KOPT-K1 (cell line): ENCODE measurements at regions not wholly inside any gene's neighbourhood (a gene's known extent, or its start where the extent isn't known, plus 50 kb on each side); places are given as distances from the start of the nearest gene placed in this dataset.

ENCODE experiments used
- H3K27ac ChIP-seq: fragments of 200-600 bp; sonication (generic); 2 replicates; pipeline ENCODE4 v1.5.1; 2016; ENCODE audit warnings: antibody characterized with exemption, mild to moderate bottlenecking, low read depth, low read length; ENCODE audit not compliant: poor library complexity, severe bottlenecking
- H3K36me3 ChIP-seq: fragments of 200-600 bp; sonication (generic); 2 replicates; pipeline ENCODE4 v1.5.1; 2017; ENCODE audit warnings: antibody characterized with exemption, mild to moderate bottlenecking, low read length, moderate library complexity; ENCODE audit not compliant: insufficient read depth
- H3K9me3 ChIP-seq: fragments of 200-600 bp; sonication (generic); 2 replicates; pipeline ENCODE4 v1.5.1; 2017; ENCODE audit warnings: antibody characterized with exemption, low read length, mild to moderate bottlenecking; ENCODE audit not compliant: insufficient read depth, poor library complexity, severe bottlenecking

DNA sequence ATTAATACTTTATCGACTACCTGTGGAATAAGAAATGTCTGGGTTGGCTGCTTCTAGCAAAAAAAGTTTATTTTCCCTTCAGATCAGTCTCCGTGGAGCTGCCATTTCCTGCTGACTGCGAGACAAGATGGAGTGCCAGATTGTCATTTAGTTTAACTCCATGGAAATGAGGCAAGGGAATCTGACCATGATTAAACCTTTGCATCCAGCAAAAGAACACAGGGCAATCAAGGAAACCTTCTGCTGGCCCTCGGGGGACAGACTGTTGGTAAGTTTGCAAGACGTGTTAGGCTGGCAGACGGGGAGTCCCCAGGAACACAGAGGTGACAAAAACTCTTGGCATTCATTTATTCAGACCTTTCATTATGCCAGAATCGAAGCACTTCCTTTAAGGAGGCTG, 52.2 kb upstream of the SPACA1 start:
- Histone ChIP-seq H3K27ac (no peak overlapping the region), H3K36me3 (no peaks in the 10 kb centered on the region), H3K9me3 (no peaks in the 10 kb centered on the region)

DNA sequence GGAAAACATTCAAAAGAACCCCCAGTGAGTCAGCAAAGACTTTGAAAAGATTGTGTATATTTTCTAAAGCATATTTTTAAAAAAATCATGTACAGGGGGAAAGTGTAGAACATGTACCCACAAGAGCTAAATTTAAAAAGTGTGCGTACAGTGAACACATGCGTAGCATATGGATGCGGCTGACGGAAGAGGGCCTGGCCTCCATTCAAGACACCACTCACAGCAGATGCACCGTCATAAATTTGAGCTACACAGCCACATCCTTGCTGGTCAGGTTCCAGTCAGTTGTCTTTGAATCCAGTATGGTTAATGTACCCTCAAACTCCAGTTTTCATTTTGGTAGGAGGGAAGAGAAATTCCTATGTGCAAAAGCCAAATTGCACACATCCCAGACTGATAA, 54.3 kb upstream of the SPACA1 start:
- H3K9me3 ChIP-seq: no peaks in the 10 kb centered on the region
- H3K36me3 ChIP-seq: no peaks in the 10 kb centered on the region
- H3K27ac ChIP-seq: no peak overlapping the region

DNA sequence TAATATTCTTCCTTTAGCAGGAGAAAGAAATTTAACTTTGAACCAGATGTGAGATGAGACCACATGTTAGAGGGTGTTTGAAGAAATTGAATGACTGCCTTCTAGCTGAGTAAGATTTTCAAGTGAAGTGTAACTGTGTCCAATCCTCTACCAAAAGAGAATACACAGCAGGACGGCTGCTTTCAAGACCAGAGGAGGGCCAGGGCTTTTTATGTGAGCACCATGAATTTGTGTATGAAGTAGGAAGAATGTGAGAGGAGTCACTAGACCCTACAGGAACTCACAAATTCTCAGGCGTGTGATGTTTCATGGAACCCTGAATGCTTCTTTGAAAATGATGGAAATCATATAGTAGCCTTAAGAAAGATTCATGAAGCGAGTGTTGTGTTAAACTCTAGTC, 56.8 kb upstream of the SPACA1 start:
- H3K27ac ChIP-seq: no peak overlapping the region
- H3K36me3 ChIP-seq: no peaks in the 10 kb centered on the region
- H3K9me3 ChIP-seq: no peaks in the 10 kb centered on the region

DNA sequence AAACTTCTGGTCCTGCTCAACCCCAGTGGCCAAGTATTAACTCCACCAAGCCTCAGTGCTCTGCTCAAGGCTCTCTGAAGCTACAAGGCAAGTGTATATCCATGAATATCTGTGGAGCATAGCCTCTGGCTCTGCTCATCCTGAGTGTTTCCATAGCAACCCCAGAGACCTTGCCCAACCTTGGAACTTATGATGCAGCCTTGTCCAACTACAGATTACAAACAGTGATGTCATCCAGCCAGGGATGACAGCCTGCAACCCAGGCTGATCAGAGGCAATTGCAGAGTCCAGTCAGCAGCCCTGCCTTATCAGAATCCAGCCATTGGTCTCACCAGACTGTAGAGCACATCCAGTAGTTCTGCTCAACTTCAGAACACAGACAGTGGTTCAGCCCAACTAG, 65.5 kb upstream of the SPACA1 start:
- H3K36me3 ChIP-seq: no peaks in the 10 kb centered on the region
- H3K9me3 ChIP-seq: no peaks in the 10 kb centered on the region
- no peak overlapping the region for H3K27ac ChIP-seq

DNA sequence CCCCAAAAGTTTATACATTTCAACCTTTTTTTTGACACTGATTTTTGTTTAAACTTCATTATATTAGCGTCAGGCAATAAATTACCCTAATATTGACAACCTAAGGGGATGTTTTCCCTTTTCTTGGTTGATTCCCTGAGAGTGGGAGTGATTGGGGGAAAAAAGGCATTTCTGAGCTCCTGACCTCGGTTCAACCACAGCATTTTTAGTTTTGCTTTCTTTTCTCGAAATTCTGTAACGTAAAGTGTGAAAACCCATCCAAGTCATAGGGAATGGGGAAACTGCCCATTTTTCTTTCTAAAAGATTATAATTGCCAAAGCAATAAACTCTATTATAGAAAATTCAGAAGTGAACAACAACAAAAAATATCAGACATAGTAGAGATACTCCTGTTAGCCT, 67.9 kb upstream of the SPACA1 start:
- H3K36me3 ChIP-seq: no peaks in the 10 kb centered on the region
- H3K27ac ChIP-seq: no peak overlapping the region
- no peaks in the 10 kb centered on the region for H3K9me3 ChIP-seq

DNA sequence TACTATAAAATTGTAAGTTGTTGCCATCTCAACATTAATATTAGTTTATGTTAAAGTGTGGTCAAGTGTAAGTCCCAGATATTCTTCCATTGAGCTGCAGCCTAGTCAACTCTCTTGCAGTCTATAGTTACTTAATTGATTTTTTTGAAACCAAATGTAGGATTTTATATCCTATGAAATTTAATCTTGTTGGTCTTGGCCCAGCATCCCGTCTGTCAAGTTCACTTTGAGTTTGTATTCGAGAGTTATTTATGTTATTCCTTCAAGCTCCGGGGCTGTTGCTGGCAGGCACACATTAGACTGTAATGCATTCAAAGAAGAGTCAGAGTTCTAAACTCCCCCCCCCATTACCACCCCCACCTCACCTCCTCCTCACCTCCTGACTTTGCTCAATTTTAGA, 71.0 kb upstream of the SPACA1 start:
- H3K9me3 ChIP-seq: no peaks in the 10 kb centered on the region
- no peak overlapping the region for H3K27ac ChIP-seq
- no peaks in the 10 kb centered on the region for H3K36me3 ChIP-seq

DNA sequence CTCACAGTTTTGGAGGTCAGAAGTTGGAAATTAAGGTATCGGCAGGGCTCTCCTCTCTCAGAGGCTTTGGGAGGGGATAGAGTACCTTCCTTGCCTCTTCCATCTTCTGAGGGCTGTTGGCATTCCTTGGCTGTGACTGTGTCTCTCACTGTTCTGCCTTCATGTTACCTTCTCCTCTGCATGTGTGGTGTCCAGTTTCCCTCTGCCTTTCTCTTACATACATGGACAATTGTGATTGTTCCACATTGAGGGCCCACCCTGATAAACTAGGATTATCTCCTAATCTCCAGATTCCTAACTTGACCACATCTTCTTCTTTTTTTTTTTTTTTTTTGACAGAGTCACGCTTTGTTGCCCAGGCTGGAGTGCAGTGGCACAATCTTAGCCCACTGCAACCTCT, 72.1 kb upstream of the SPACA1 start:
- H3K9me3 ChIP-seq: no peaks in the 10 kb centered on the region
- no peaks in the 10 kb centered on the region for H3K36me3 ChIP-seq
- H3K27ac ChIP-seq: no peak overlapping the region

DNA sequence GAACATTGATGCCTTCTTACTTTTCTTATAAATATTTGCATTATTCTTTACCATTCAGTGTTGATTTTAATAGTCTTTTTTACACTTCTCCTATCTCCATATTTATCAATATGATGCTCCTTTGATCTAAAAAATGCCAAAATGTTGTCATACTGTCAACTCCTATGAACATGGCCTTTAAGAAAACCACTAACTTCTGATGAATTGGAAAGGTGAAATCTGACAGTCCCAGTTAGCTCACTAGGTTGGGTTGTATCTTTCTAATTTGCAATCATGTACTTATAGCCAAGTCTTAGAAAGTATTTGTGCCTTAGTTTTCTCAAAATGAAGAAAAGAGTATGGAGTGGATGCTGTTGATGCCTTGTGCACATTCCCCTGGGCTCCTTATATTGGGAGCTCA, 75.4 kb upstream of the SPACA1 start:
- Histone ChIP-seq H3K27ac (no peak overlapping the region), H3K9me3 (no peaks in the 10 kb centered on the region), H3K36me3 (no peaks in the 10 kb centered on the region)

DNA sequence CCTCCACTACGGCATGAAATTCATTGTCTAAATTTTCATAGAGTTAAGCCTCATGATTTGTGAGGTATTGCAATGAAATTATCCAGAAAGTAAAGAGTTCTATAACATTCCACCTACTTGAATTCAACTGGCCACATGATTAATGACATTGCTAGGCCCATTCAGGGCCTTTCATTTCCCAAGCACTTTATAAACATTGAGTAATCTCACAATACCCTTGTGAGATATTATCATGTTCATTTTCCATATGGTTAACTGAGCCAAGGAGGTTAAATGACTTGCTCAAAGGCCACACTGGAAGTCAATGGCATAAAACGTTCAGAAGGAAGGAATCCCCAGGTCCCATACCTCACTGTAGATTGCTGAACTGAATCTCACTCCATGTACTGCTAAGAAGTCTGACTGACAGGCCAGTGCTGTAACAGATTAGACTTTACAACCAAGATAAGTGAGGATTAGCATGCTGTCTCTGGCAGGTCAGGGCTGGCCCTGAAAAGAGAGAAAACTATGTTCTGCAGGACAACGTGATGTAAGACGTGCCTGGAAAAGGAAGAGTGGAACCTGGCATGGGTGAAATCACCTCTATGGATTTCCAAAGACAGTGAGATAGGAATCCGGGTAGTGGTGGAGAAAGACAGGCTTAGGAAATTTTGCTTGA, 75.9 kb upstream of the SPACA1 start:
- no peaks in the 10 kb centered on the region for H3K9me3 ChIP-seq
- H3K36me3 ChIP-seq: no peaks in the 10 kb centered on the region
- H3K27ac ChIP-seq: no peak overlapping the region

DNA sequence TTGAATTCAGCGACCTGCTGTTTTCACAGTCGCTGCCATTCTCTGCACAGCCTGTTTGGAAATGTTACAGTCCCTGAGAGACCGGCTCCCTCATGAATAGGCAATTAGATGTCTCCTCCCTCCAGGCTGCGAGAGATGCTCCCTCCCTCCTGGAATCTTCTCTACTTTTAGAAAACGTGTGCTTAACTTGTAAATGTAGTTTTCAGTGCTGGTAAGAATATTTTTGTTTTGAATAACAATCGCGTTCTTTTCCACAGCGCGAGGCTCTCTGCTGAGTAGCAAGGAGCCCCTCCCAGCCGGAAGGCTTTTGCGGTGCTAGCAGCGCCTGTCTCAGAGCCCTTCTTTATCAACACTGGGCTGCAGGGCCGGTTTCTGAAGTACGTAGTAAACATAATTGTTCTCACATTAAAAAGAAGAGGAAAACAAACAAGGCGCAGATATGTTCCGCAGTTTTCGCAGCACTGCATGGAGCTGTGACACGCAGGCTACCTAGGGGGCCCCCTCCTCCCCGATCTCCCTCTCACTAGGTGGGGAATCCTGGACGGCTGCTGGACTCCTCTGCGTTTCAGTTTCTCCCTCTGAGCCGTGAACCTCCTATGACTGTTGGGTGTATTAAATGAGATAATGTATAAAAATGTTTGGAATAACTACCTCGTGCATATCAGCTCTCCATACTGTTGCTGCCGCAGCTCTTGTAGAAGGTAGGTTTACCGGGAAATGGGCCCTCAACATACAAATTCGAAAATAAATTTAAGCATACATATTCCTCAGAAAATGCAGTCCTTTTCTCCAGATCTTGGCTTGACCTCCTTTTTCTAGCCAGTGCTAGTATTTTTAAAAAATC, 79.0 kb upstream of the SPACA1 start:
- Histone ChIP-seq H3K36me3 (no peaks in the 10 kb centered on the region), H3K27ac (no peak overlapping the region), H3K9me3 (no peaks in the 10 kb centered on the region)

DNA sequence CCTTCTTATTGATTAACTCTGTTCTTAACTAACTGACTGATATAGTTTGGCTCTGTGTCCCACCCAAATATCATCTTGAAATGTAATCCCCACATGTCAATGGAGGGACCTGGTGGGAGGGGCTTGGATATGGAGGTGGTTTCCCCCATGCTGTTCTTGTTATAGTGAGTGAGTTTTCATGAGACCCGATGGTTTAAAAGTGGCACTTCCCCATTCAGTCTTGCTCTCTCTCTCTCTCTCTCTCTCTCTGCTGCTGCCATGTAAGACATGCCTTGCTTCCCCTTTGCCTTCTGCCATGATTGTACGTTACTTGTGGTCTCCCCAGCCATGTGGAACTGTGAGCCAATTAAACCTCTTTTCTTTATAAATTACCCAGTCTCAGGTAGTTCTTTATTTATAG, 81.8 kb upstream of the SPACA1 start:
- Histone ChIP-seq H3K36me3 (no peaks in the 10 kb centered on the region), H3K9me3 (no peaks in the 10 kb centered on the region), H3K27ac (no peak overlapping the region)

DNA sequence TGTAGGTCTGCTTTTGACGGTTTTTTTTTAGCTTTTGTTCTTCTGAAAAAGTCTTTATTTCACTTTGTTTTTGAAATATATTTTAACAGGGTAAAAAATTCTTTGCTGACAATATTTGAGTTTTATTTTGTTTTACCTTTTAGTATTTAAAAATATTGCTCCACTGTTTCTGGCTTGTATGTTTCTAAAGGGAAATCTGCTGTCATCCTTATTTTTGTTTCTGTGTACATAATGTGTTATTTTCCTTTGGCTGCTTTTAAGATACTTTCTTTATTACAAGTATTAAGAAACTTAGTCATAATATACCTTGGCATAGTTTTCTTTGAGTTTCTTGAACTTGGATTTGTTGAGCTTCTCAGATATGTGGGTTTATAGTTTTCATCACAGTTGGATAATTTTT, 88.6 kb upstream of the SPACA1 start:
- no peaks in the 10 kb centered on the region for H3K9me3 ChIP-seq
- no peaks in the 10 kb centered on the region for H3K36me3 ChIP-seq
- H3K27ac ChIP-seq: no peak overlapping the region

DNA sequence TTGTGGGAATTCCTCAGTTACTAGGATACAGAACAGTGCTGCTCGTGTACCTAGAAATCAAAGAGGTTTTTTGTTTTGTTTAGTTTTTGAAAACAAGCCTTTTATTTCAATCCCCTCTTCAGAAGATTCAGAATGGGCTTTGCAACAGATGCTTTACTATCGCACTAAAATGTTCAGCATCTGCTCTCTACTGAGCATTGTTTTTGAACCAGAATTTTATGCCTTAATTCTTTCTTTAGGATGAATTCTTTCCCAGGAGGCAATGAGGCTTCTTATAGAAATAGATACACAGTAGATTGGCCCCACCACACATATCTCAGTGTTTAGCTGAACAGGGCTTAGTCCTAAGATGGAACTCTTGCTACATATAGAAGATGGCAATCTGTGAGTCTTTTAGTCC, 95.9 kb upstream of the SPACA1 start:
- H3K36me3 ChIP-seq: no peaks in the 10 kb centered on the region
- H3K9me3 ChIP-seq: no peaks in the 10 kb centered on the region
- H3K27ac ChIP-seq: no peak overlapping the region

DNA sequence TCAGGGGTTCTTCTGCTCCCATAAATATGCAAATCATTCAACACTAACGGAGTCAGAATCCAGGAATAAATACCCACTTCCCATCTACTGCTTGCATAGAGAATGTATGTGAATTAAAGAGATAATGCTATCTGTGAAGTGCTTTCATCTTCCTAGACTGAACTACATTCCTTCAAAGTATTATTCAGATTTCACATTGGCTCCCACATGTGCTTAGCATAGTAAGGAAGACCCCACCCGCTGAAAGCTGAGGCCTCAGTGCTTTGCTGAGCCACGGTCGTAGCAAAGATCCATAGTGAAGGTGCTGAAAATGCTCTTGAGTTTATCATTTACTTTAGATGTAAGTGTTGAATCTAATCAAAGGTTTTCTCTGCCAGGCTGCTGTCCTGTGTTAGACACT, 97.0 kb upstream of the SPACA1 start:
- Histone ChIP-seq H3K27ac (no peak overlapping the region), H3K9me3 (no peaks in the 10 kb centered on the region), H3K36me3 (no peaks in the 10 kb centered on the region)

DNA sequence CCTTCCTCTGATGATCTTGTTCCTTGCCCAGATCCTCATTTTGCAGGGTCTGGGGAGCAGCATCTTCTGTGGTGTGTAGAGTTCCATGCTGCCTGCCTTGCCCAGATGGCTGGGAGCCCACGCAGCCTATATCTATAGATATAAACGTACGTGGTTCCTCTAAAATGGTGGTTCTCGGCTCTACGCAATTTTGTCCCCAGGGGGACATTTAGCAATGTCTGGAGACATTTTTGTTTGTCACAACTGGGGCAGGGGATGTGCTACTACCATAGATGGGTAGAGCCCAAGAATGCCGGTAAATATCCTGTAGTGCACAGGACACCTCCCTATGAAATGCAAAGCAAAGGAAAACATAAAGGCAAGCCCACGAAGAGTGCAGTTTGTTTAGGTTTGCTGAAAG, 98.4 kb upstream of the SPACA1 start:
- Histone ChIP-seq H3K27ac (no peak overlapping the region), H3K36me3 (no peaks in the 10 kb centered on the region), H3K9me3 (no peaks in the 10 kb centered on the region)

DNA sequence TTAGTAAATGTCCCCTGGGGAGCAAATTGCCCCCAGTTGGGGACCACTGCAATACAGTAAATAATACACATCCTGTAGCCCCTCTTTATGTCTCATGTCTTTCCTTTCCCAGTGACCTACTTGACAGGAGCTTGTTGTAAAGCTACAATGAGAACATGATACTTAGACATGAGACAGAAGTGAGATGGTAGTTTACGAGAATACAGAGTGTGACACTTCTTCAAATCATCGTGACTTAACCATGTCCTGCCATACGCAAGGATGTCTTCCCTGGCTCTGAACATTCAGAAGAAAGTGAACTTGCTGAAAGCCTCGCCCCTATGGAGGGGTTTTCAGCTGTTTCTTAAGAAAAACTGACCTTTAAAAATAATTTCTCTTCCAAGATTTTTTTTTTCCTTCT, 101.0 kb upstream of the SPACA1 start:
- Histone ChIP-seq H3K27ac (no peak overlapping the region), H3K9me3 (no peaks in the 10 kb centered on the region), H3K36me3 (no peaks in the 10 kb centered on the region)
